ENCODE measurements at regions not wholly inside any gene's neighbourhood (a gene's known extent, or its start where the extent isn't known, plus 50 kb on each side); places are given as distances from the start of the nearest gene placed in this dataset.

DNA sequence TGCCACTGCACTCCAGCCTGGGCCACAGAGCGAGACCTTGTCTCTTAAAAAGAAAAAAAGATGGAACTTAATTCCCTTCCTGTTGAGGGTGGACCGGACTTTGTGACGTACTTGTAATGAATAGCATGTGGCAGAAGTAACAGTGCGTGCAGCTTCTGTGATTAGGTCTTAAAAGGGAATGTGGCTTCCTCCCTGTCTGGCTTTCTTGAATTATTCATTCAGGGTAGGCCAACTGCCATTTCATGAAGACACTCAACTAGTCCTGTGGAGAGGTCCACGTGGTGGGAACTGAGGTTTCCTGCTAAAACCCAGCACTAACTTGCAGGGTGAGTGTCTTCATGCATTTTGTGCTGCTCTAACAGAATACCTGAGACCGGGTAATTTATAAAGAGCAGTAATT is 98.9 kb upstream of the PIAS1 start:
- Histone ChIP-seq H3K9me1 (ENCODE audit: control insufficient read depth, extremely low read depth, insufficient read depth, low read length) (no peaks in the 10 kb centered on the region), H3K36me3 (ENCODE audit: control insufficient read depth in 2 of 2, extremely low read depth in 1 of 2, insufficient read depth in 2 of 2, low read length in 2 of 2) (no peaks in the 10 kb centered on the region), H3K9ac (ENCODE audit: control insufficient read depth, extremely low read depth, insufficient read depth, low read length) (no peak overlapping the region), H3K27me3 (ENCODE audit: control insufficient read depth, extremely low read depth, insufficient read depth, low read length) (no peaks in the 10 kb centered on the region), H3K4me3 (ENCODE audit: control insufficient read depth in 2 of 3, extremely low read depth in 1 of 3, insufficient read depth in 2 of 3, low read depth in 1 of 3, low read length in 3 of 3) (no peak overlapping the region), H3K79me2 (ENCODE audit: control insufficient read depth, insufficient read depth, low read length) (no peaks in the 10 kb centered on the region), H4K20me1 (ENCODE audit: control insufficient read depth, extremely low read depth, insufficient read depth, low read length) (no peaks in the 10 kb centered on the region), H2AFZ (ENCODE audit: control insufficient read depth, low read length) (no peak overlapping the region), H3K4me2 (ENCODE audit: control insufficient read depth, extremely low read depth, insufficient read depth, low read depth, low read length) (no peak overlapping the region), H3K4me1 (ENCODE audit: control insufficient read depth, extremely low read depth, insufficient read depth, low read length) (peaks cover 5% of the 10 kb centered on the region), H3K9me3 (ENCODE audit: control insufficient read depth, low read depth, low read length) (no peaks in the 10 kb centered on the region), H3K27ac (ENCODE audit: control insufficient read depth, insufficient read depth, low read length) (no peak overlapping the region)
- DNase-seq (ENCODE audit: low read depth, low spot score) (no peak), FAIRE-seq (no peak)
- dilution Hi-C loops (cut with MboI; ENCODE audit: extremely low pct_ligation_motif_present, low sequenced_read_pairs): no loop called here
- no peak for TF ChIP-seq EZH2 (IDR thresholded peaks at IDR 0.05; ENCODE audit: low read length)
- TF ChIP-seq, protein P1, sequence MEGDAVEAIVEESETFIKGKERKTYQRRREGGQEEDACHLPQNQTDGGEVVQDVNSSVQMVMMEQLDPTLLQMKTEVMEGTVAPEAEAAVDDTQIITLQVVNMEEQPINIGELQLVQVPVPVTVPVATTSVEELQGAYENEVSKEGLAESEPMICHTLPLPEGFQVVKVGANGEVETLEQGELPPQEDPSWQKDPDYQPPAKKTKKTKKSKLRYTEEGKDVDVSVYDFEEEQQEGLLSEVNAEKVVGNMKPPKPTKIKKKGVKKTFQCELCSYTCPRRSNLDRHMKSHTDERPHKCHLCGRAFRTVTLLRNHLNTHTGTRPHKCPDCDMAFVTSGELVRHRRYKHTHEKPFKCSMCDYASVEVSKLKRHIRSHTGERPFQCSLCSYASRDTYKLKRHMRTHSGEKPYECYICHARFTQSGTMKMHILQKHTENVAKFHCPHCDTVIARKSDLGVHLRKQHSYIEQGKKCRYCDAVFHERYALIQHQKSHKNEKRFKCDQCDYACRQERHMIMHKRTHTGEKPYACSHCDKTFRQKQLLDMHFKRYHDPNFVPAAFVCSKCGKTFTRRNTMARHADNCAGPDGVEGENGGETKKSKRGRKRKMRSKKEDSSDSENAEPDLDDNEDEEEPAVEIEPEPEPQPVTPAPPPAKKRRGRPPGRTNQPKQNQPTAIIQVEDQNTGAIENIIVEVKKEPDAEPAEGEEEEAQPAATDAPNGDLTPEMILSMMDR (optimal IDR thresholded peaks at IDR 0.05 in 1 of 3, IDR thresholded peaks at IDR 0.05 in 1 of 3, conservative IDR thresholded peaks at IDR 0.05 in 1 of 3; ENCODE audit: extremely low read depth in 1 of 3, insufficient read depth in 2 of 3, low read length in 3 of 3): no peak

DNA sequence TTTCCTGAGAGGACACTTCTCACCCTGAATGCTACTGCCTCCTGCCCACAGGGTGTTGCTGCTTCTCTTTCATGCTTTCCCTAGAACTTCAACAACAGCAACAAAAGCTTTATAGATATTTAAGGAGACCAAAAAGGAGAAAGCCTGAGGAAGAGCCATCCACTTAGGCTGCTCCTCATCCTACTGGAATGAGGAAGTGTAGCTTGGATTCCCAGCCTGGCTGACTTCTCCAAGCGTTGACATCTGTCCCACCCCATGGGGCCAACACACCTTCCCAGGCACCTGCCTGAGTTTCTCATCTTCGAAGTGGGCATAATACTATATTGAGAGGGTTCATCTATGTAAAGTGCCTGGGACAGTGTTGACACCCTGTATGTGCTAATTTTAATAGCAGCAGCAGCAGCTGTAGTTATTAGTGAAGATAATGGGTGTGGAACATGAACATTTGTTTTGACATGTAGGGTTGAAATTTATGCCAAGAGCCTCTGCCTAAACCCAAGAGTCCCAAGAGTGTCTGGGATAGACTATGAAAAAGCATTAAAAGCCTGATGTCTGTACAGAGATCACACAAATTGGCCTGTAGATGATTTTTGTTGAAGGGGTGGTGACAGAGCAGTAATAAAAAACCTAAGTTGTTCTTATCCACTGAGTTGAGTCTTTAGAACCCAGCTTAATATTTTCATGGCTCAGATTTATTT is 96.5 kb upstream of the PIAS1 start:
- Histone ChIP-seq H3K9ac (ENCODE audit: control insufficient read depth, extremely low read depth, insufficient read depth, low read length) (no peak overlapping the region), H3K4me2 (ENCODE audit: control insufficient read depth, extremely low read depth, insufficient read depth, low read depth, low read length) (no peak overlapping the region), H3K4me3 (ENCODE audit: control insufficient read depth in 2 of 3, extremely low read depth in 1 of 3, insufficient read depth in 2 of 3, low read depth in 1 of 3, low read length in 3 of 3) (no peak overlapping the region), H3K27me3 (ENCODE audit: control insufficient read depth, extremely low read depth, insufficient read depth, low read length) (no peaks in the 10 kb centered on the region), H2AFZ (ENCODE audit: control insufficient read depth, low read length) (peak overlapping the region; percentile 28), H3K9me1 (ENCODE audit: control insufficient read depth, extremely low read depth, insufficient read depth, low read length) (no peaks in the 10 kb centered on the region), H3K36me3 (ENCODE audit: control insufficient read depth in 2 of 2, extremely low read depth in 1 of 2, insufficient read depth in 2 of 2, low read length in 2 of 2) (no peaks in the 10 kb centered on the region), H3K4me1 (ENCODE audit: control insufficient read depth, extremely low read depth, insufficient read depth, low read length) (peaks cover 13% of the 10 kb centered on the region), H3K27ac (ENCODE audit: control insufficient read depth, insufficient read depth, low read length) (no peak overlapping the region), H3K79me2 (ENCODE audit: control insufficient read depth, insufficient read depth, low read length) (no peaks in the 10 kb centered on the region), H3K9me3 (ENCODE audit: control insufficient read depth, low read depth, low read length) (no peaks in the 10 kb centered on the region), H4K20me1 (ENCODE audit: control insufficient read depth, extremely low read depth, insufficient read depth, low read length) (no peaks in the 10 kb centered on the region)
- dilution Hi-C loops (cut with MboI; ENCODE audit: extremely low pct_ligation_motif_present, low sequenced_read_pairs): no loop called here
- DNase-seq (ENCODE audit: low read depth, low spot score) (no peak), FAIRE-seq (no peak)
- TF ChIP-seq, protein P1 (optimal IDR thresholded peaks at IDR 0.05 in 1 of 3, IDR thresholded peaks at IDR 0.05 in 1 of 3, conservative IDR thresholded peaks at IDR 0.05 in 1 of 3; ENCODE audit: extremely low read depth in 1 of 3, insufficient read depth in 2 of 3, low read length in 3 of 3): no peak
- no peak for TF ChIP-seq EZH2 (IDR thresholded peaks at IDR 0.05; ENCODE audit: low read length)
